ENCODE measurements at regions not wholly inside any gene's neighbourhood (a gene's known extent, or its start where the extent isn't known, plus 50 kb on each side); places are given as distances from the start of the nearest gene placed in this dataset.

DNA sequence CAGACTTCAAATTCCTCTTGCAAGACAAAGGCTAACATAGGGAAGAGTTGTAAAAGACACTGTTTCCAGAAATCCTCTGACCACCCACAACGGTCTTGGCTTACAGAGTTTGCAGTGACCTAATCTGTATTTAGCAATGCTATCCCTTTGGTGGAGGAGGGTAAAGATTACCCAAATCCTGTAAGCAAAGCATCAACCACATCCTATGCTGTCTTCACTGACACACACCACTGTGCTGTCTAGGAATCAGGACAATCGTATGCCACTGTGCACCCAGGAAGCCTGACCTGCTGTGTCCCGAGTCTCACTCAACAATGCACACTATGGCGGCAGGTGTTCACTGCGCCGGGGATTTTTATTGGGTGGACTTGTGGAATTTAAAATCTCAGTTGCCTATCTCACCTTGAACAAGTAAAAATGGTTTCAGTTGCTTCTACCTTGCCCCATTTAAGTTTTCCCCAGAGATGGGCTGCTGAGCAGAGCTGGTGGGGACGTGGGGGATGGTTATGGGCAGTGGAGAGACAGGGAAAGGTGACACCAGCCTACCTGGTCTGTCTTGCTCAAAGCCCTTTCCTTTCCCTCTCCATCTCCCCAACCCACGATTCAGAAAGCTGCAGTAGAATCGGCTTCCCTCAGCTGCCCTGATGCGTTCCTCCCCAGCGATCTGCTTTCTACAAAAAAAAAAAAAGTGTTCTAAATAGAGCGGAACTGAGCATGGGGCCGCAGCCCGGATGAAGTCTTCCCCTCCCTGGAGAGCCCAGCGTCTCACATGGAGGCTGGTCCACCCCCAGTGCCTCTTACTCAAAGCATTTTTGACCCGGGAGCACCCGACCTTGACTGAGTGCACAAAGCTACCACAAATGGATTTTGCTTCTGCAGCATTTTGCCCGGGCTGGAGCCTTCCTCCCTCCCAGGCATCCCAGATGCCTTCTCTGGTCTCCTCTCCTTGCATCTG is 271.5 kb downstream of the SOX9 start:
- H3K4me3 ChIP-seq (ENCODE audit: low read length in 2 of 2), result no peak overlapping the region
- peak; percentile 43 for ATAC-seq (ENCODE audit: low FRiP score)
- no peaks in the 10 kb centered on the region for H3K4me1 ChIP-seq (ENCODE audit: control insufficient read depth in 1 of 2, insufficient read depth in 2 of 2, low read length in 2 of 2)
- DNase-seq, result no peak
- no peaks in the 10 kb centered on the region for H3K27me3 ChIP-seq (ENCODE audit: control insufficient read depth in 1 of 2, insufficient read depth in 2 of 2, low read length in 1 of 2)
- intact Hi-C loops (cut with DNase I), result no loop called here
- no peaks in the 10 kb centered on the region for H3K9me3 ChIP-seq (ENCODE audit: control insufficient read depth, low read length)
- 52 to 69% methylated on average over 17 to 18 of the region's 18 CpGs for WGBS, 2 donors
- H3K27ac ChIP-seq (ENCODE audit: low read depth in 1 of 2, low read length in 2 of 2), result no peak overlapping the region
- H3K36me3 ChIP-seq (ENCODE audit: control insufficient read depth in 1 of 2, insufficient read depth in 2 of 2, low read length in 1 of 2), result no peaks in the 10 kb centered on the region

DNA sequence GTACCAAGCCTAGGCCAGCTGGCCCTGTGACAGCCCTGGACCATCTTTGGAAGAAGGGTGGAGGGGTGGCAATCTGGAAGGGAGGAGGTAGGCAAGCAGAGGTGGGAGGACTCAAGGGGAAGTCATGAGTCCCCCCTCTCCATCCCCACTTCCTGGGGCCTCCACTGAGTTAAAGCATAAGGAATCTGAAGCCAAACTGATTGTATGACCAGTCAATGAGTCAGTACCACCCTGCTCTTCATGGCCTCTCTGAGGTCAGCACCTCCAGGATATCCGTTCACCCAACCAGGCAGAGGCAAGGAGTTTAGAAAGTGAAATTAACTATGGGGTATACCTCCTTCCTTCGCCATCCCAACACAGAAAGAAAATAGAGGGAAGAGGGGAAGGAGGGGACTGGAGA is 272.7 kb downstream of the SOX9 start:
- ATAC-seq (ENCODE audit: low FRiP score) (no peak), DNase-seq (no peak)
- intact Hi-C loops (cut with DNase I), result no loop called here
- Histone ChIP-seq H3K27ac (ENCODE audit: low read depth in 1 of 2, low read length in 2 of 2) (no peak overlapping the region), H3K36me3 (ENCODE audit: control insufficient read depth in 1 of 2, insufficient read depth in 2 of 2, low read length in 1 of 2) (no peaks in the 10 kb centered on the region), H3K4me1 (ENCODE audit: control insufficient read depth in 1 of 2, insufficient read depth in 2 of 2, low read length in 2 of 2) (no peaks in the 10 kb centered on the region), H3K27me3 (ENCODE audit: control insufficient read depth in 1 of 2, insufficient read depth in 2 of 2, low read length in 1 of 2) (no peaks in the 10 kb centered on the region), H3K4me3 (ENCODE audit: low read length in 2 of 2) (no peak overlapping the region), H3K9me3 (ENCODE audit: control insufficient read depth, low read length) (no peaks in the 10 kb centered on the region)
- WGBS, 2 donors, result 92 to 94% methylated on average over 2 of the region's 2 CpGs

DNA sequence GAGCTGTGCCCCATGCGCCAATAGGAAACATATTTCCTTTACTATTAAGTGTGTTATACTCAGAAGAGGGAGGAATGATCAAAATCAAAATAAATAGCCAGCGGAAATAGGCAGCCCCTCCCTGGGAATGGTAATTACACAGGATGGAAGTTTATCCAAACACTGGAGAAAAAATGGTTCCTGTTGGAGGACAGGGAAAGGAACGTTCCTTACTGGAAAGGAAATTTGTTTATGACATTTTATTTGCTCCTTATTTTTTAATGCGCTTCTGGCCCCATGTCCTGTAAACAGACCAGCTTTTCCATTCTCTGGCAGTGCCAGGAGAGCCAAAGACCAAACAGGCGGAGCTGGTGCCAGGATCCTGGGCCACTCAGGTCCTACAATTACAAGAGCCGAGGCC is 273.7 kb downstream of the SOX9 start:
- H3K36me3 ChIP-seq (ENCODE audit: control insufficient read depth in 1 of 2, insufficient read depth in 2 of 2, low read length in 1 of 2), result no peaks in the 10 kb centered on the region
- no peaks in the 10 kb centered on the region for H3K4me1 ChIP-seq (ENCODE audit: control insufficient read depth in 1 of 2, insufficient read depth in 2 of 2, low read length in 2 of 2)
- 82 to 88% methylated on average over 6 of the region's 6 CpGs for WGBS, 2 donors
- ATAC-seq (ENCODE audit: low FRiP score) (no peak), DNase-seq (no peak)
- H3K4me3 ChIP-seq (ENCODE audit: low read length in 2 of 2), result no peak overlapping the region
- intact Hi-C loops (cut with DNase I), result no loop called here
- H3K27ac ChIP-seq (ENCODE audit: low read depth in 1 of 2, low read length in 2 of 2), result no peak overlapping the region
- H3K27me3 ChIP-seq (ENCODE audit: control insufficient read depth in 1 of 2, insufficient read depth in 2 of 2, low read length in 1 of 2), result no peaks in the 10 kb centered on the region
- H3K9me3 ChIP-seq (ENCODE audit: control insufficient read depth, low read length), result no peaks in the 10 kb centered on the region

GRCh38 chr17:72396121-72396520 is 275.3 kb downstream of the SOX9 start:
- Histone ChIP-seq H3K27me3 (ENCODE audit: control insufficient read depth in 1 of 2, insufficient read depth in 2 of 2, low read length in 1 of 2) (no peaks in the 10 kb centered on the region), H3K9me3 (ENCODE audit: control insufficient read depth, low read length) (no peaks in the 10 kb centered on the region), H3K27ac (ENCODE audit: low read depth in 1 of 2, low read length in 2 of 2) (no peak overlapping the region), H3K36me3 (ENCODE audit: control insufficient read depth in 1 of 2, insufficient read depth in 2 of 2, low read length in 1 of 2) (no peaks in the 10 kb centered on the region), H3K4me3 (ENCODE audit: low read length in 2 of 2) (no peak overlapping the region), H3K4me1 (ENCODE audit: control insufficient read depth in 1 of 2, insufficient read depth in 2 of 2, low read length in 2 of 2) (no peaks in the 10 kb centered on the region)
- WGBS, 2 donors, result 95 to 97% methylated on average over 3 of the region's 3 CpGs
- DNase-seq, result no peak
- intact Hi-C loops (cut with DNase I), result no loop called here
- no peak for ATAC-seq (ENCODE audit: low FRiP score)

GRCh38 chr17:72397223-72397667 is 276.4 kb downstream of the SOX9 start:
- H3K4me1 ChIP-seq (ENCODE audit: control insufficient read depth in 1 of 2, insufficient read depth in 2 of 2, low read length in 2 of 2), result no peaks in the 10 kb centered on the region
- H3K27me3 ChIP-seq (ENCODE audit: control insufficient read depth in 1 of 2, insufficient read depth in 2 of 2, low read length in 1 of 2), result no peaks in the 10 kb centered on the region
- no peak overlapping the region for H3K27ac ChIP-seq (ENCODE audit: low read depth in 1 of 2, low read length in 2 of 2)
- ATAC-seq (ENCODE audit: low FRiP score), result no peak
- no peaks in the 10 kb centered on the region for H3K36me3 ChIP-seq (ENCODE audit: control insufficient read depth in 1 of 2, insufficient read depth in 2 of 2, low read length in 1 of 2)
- DNase-seq, result no peak
- H3K9me3 ChIP-seq (ENCODE audit: control insufficient read depth, low read length), result no peaks in the 10 kb centered on the region
- intact Hi-C loops (cut with DNase I), result no loop called here
- 88 to 90% methylated on average over 2 of the region's 2 CpGs for WGBS, 2 donors
- H3K4me3 ChIP-seq (ENCODE audit: low read length in 2 of 2), result no peak overlapping the region

DNA sequence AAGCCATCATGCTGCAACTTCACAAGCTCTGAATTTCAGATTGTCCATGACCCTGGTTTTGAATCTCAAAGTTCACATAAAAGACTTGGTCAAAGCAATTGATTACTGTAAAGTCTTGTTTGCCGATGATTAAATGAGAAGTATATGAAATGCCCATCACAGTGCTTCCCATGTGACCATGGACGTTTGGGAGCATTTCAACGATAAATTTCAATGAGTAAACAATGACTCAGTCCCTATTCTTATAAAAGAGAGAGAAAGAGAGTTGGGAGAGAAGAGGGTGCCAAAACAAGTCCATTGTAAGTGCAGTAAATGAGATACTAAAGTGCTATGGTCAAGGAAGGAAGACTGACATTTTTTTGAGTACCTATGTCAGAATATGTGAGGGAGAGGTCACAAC is 276.9 kb downstream of the SOX9 start:
- WGBS, 2 donors, result 39 to 47% methylated on average over 3 of the region's 3 CpGs
- Histone ChIP-seq H3K27ac (ENCODE audit: low read depth in 1 of 2, low read length in 2 of 2) (no peak overlapping the region), H3K36me3 (ENCODE audit: control insufficient read depth in 1 of 2, insufficient read depth in 2 of 2, low read length in 1 of 2) (no peaks in the 10 kb centered on the region), H3K4me1 (ENCODE audit: control insufficient read depth in 1 of 2, insufficient read depth in 2 of 2, low read length in 2 of 2) (no peaks in the 10 kb centered on the region), H3K9me3 (ENCODE audit: control insufficient read depth, low read length) (no peaks in the 10 kb centered on the region), H3K27me3 (ENCODE audit: control insufficient read depth in 1 of 2, insufficient read depth in 2 of 2, low read length in 1 of 2) (no peaks in the 10 kb centered on the region), H3K4me3 (ENCODE audit: low read length in 2 of 2) (no peak overlapping the region)
- no peak for ATAC-seq (ENCODE audit: low FRiP score)
- no peak for DNase-seq
- intact Hi-C loops (cut with DNase I), result no loop called here

DNA sequence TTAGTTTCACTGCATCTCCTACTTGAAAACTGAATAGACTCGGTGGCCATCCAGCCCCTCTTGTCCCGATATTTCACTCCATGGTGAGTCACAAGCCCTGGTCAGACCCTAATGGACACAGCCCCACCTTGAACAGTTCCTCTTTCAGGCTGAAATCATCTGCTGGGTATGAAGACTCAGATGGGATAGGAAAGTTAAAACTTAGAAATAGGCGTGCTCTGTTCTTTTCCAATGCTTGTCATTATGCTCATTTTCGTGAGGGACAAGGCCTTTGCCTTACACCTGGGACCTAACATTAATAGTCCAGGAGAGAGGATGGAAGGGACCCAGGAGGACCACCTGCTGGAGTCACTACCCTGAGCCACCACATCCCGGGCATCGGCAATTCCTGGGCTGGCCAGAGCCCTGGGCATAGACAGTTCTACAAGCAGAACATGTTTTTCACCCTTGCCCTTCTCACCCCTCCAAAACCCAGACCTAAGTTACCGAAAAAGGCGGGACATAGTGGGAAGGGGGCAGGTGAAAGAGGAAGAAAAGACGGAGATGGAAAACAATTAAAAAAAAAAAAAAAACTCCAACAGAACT is 278.3 kb downstream of the SOX9 start:
- no peak for ATAC-seq (ENCODE audit: low FRiP score)
- Histone ChIP-seq H3K36me3 (ENCODE audit: control insufficient read depth in 1 of 2, insufficient read depth in 2 of 2, low read length in 1 of 2) (no peaks in the 10 kb centered on the region), H3K9me3 (ENCODE audit: control insufficient read depth, low read length) (no peaks in the 10 kb centered on the region), H3K27me3 (ENCODE audit: control insufficient read depth in 1 of 2, insufficient read depth in 2 of 2, low read length in 1 of 2) (no peaks in the 10 kb centered on the region), H3K4me1 (ENCODE audit: control insufficient read depth in 1 of 2, insufficient read depth in 2 of 2, low read length in 2 of 2) (no peaks in the 10 kb centered on the region), H3K4me3 (ENCODE audit: low read length in 2 of 2) (no peak overlapping the region), H3K27ac (ENCODE audit: low read depth in 1 of 2, low read length in 2 of 2) (no peak overlapping the region)
- 94 to 95% methylated on average over 9 of the region's 9 CpGs for WGBS, 2 donors
- intact Hi-C loops (cut with DNase I), result no loop called here
- DNase-seq, result no peak

GRCh38 chr17:72399608-72400487 is 279.0 kb downstream of the SOX9 start:
- no peak overlapping the region for H3K4me3 ChIP-seq (ENCODE audit: low read length in 2 of 2)
- no peak for ATAC-seq (ENCODE audit: low FRiP score)
- no peaks in the 10 kb centered on the region for H3K27me3 ChIP-seq (ENCODE audit: control insufficient read depth in 1 of 2, insufficient read depth in 2 of 2, low read length in 1 of 2)
- 85 to 88% methylated on average over 15 of the region's 15 CpGs for WGBS, 2 donors
- no peaks in the 10 kb centered on the region for H3K4me1 ChIP-seq (ENCODE audit: control insufficient read depth in 1 of 2, insufficient read depth in 2 of 2, low read length in 2 of 2)
- intact Hi-C loops (cut with DNase I), result loop anchor here in 1 of 2 donors (10.0 kb wide), 1 partner anchor 425 kb away; no protein-coding TSS in a partner anchor
- H3K27ac ChIP-seq (ENCODE audit: low read depth in 1 of 2, low read length in 2 of 2), result no peak overlapping the region
- no peaks in the 10 kb centered on the region for H3K36me3 ChIP-seq (ENCODE audit: control insufficient read depth in 1 of 2, insufficient read depth in 2 of 2, low read length in 1 of 2)
- no peak for DNase-seq
- H3K9me3 ChIP-seq (ENCODE audit: control insufficient read depth, low read length), result no peaks in the 10 kb centered on the region
